ENCODE measurements at regions not wholly inside any gene's neighbourhood (a gene's known extent, or its start where the extent isn't known, plus 50 kb on each side); places are given as distances from the start of the nearest gene placed in this dataset.

DNA sequence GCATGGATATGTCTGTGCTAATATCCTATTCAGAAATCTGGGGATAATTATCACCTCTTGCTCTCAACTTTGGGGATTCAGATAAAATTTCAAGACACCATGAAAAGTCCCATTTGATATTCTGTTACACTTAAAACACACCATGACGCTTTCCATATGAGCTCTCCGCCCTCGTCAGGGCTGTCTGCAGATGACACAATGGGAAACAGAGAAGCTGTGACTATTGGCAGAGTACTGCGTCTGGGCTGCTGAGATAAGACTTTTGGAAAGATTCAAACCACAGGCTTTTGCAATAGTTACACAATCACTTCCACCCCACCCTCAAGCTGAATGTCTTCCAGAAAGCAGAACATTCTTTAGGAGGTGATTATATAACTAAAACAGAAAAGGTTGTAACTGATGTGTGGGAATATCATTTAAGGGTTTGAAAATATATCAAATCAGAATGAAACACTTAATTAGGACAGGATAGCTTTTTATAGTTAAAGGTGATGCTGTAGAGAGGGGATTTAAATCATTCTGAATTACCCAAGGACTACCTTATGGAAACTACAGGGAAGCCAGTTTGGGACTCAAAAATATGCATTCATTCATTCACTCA lies 75.3 kb upstream of the TMPO start (continued):
- TF ChIP-seq, protein P1, sequence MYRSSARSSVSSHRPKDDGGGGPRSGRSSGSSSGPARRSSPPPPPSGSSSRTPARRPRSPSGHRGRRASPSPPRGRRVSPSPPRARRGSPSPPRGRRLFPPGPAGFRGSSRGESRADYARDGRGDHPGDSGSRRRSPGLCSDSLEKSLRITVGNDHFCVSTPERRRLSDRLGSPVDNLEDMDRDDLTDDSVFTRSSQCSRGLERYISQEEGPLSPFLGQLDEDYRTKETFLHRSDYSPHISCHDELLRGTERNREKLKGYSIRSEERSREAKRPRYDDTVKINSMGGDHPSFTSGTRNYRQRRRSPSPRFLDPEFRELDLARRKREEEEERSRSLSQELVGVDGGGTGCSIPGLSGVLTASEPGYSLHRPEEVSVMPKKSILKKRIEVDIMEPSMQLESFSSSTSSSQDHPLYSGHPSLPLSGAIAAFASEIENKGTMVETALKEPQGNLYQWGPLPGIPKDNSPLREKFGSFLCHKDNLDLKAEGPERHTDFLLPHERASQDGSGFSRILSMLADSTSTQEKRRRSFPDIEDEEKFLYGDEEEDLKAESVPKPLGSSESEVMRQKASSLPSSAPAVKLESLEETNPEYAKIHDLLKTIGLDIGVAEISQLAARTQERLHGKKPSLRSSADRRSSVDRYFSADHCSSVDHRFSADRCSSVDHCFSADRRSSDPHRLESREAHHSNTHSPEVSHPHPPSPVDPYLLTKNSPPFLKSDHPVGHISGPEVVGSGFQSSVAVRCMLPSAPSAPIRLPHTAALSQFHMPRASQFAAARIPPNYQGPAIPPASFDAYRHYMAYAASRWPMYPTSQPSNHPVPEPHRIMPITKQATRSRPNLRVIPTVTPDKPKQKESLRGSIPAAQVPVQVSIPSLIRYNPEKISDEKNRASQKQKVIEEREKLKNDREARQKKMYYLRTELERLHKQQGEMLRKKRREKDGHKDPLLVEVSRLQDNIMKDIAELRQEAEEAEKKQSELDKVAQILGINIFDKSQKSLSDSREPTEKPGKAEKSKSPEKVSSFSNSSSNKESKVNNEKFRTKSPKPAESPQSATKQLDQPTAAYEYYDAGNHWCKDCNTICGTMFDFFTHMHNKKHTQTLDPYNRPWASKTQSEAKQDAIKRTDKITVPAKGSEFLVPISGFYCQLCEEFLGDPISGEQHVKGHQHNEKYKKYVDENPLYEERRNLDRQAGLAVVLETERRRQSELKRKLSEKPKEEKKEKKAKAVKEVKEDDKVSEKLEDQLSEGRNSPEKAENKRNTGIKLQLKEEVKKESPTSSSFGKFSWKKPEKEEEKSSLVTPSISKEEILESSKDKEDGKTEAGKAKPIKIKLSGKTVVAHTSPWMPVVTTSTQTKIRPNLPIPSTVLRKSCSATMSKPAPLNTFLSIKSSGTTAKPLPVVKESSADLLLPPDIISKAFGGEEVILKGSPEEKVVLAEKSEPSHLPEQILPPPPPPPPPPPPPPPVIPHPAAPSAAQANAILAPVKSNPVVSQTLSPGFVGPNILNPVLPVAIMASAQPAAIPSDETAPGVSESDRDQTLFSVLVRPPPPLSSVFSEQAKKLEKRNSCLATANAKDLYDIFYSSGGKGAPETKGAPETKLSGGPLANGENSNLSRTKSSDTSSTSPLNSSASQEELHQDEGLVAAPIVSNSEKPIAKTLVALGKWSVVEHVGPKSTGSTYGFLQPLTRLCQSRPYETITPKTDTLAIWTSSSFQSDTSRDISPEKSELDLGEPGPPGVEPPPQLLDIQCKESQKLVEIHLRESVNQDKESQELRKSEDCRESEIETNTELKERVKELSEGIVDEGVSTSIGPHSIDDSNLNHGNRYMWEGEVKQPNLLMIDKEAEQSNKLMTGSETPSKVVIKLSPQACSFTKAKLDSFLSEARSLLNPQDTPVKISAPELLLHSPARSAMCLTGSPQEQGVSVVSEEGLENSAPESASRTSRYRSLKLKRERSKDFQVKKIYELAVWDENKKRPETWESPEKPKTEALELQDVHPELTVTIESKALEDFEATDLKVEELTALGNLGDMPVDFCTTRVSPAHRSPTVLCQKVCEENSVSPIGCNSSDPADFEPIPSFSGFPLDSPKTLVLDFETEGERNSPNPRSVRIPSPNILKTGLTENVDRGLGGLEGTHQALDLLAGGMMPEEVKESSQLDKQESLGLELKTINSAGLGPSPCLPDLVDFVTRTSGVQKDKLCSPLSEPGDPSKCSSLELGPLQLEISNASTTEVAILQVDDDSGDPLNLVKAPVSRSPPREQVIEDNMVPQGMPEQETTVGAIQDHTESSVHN (IDR thresholded peaks at IDR 0.05; ENCODE audit: borderline replicate concordance in 1 of 2, low read depth in 1 of 2), result peak in 1 of 2 experiments; percentile 93; a peak in 2 of 4 replicates
- peak; percentile 32; the same call in 1 of the 2 replicates for TF ChIP-seq MBD2 (IDR thresholded peaks at IDR 0.05; ENCODE audit: borderline replicate concordance, low read depth)
- TF ChIP-seq ELF1 (tag; IDR thresholded peaks at IDR 0.05), result peak; percentile 25; the same call in 1 of the 2 replicates
- peak; percentile 91 for TF ChIP-seq JUND (IDR thresholded peaks at IDR 0.05; ENCODE audit: borderline replicate concordance, low read depth, low read length)
- peak; percentile 79; the same call in 2 of the 3 replicates for TF ChIP-seq JUND (tag; IDR thresholded peaks at IDR 0.05; ENCODE audit: borderline replicate concordance, low read depth, low read length)
- TF ChIP-seq CREBBP (IDR thresholded peaks at IDR 0.05; ENCODE audit: low read depth, low read length), result no peak
- TF ChIP-seq SMAD4 (CRISPR knock-in tag; conservative IDR thresholded peaks at IDR 0.05), result peak; percentile 98
- TF ChIP-seq ZNF445 (CRISPR knock-in tag; IDR thresholded peaks at IDR 0.05; ENCODE audit: low read depth), result peak; percentile 64; the same call in 1 of the 2 replicates
- peak; percentile 98 for TF ChIP-seq HDAC3 (IDR thresholded peaks at IDR 0.05; ENCODE audit: borderline replicate concordance, partially characterized antibody)
- peak; percentile 98 for TF ChIP-seq EP300 (IDR thresholded peaks at IDR 0.05; ENCODE audit: low read length)
- peak; percentile 87 for TF ChIP-seq ZNF24 (IDR thresholded peaks at IDR 0.05)
- TF ChIP-seq GTF2A2 (tag; IDR thresholded peaks at IDR 0.05), result no peak
- peak; percentile 92 for TF ChIP-seq ZNF197 (CRISPR knock-in tag; IDR thresholded peaks at IDR 0.05; ENCODE audit: low read depth)
- TF ChIP-seq NFATC3 (IDR thresholded peaks at IDR 0.05), result peak; percentile 92
- 0 out of 2 replicates have a peak, but pooled peaks have one; percentile 58 for TF ChIP-seq OTX1 (CRISPR knock-in tag; IDR thresholded peaks at IDR 0.05)
- TF ChIP-seq POLR2AphosphoS5 (IDR thresholded peaks at IDR 0.05; ENCODE audit: control insufficient read depth, insufficient read depth, low read depth, low read length), result peak; percentile 95
- TF ChIP-seq, protein P2, sequence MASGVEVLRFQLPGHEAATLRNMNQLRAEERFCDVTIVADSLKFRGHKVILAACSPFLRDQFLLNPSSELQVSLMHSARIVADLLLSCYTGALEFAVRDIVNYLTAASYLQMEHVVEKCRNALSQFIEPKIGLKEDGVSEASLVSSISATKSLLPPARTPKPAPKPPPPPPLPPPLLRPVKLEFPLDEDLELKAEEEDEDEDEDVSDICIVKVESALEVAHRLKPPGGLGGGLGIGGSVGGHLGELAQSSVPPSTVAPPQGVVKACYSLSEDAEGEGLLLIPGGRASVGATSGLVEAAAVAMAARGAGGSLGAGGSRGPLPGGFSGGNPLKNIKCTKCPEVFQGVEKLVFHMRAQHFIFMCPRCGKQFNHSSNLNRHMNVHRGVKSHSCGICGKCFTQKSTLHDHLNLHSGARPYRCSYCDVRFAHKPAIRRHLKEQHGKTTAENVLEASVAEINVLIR (CRISPR knock-in tag; IDR thresholded peaks at IDR 0.05), result 0 out of 2 replicates have a peak, but pooled peaks have one; percentile 47
- peak; percentile 99 for TF ChIP-seq TEAD4 (IDR thresholded peaks at IDR 0.05; ENCODE audit: low read length)
- TF ChIP-seq TEAD4 (CRISPR knock-in tag; IDR thresholded peaks at IDR 0.05; ENCODE audit: borderline replicate concordance), result no peak
- TF ChIP-seq ZNF830 (CRISPR knock-in tag; IDR thresholded peaks at IDR 0.05), result no peak
- no peak for TF ChIP-seq ZFP30 (CRISPR knock-in tag; IDR thresholded peaks at IDR 0.05; ENCODE audit: borderline replicate concordance)

Data from K562 (cell line).